PC-9 (cell line): ENCODE measurements at regions not wholly inside any gene's neighbourhood (a gene's known extent, or its start where the extent isn't known, plus 50 kb on each side); places are given as distances from the start of the nearest gene placed in this dataset.

Experiments used
- EZH2 ChIP-seq: fragments of 200-600 bp; sonication (generic); IDR thresholded peaks from 2 replicates; pipeline ENCODE4 v1.8.0; 2017; ENCODE audit warnings: antibody characterized with exemption, low read depth
- TF ChIP-seq, protein P1 (sequence below): fragments of 200-600 bp; sonication (generic); conservative IDR thresholded peaks from 2 replicates; pipeline ENCODE4 v1.6.1; 2017; ENCODE audit warnings: mixed run types, antibody characterized with exemption, mild to moderate bottlenecking, moderate library complexity

DNA sequence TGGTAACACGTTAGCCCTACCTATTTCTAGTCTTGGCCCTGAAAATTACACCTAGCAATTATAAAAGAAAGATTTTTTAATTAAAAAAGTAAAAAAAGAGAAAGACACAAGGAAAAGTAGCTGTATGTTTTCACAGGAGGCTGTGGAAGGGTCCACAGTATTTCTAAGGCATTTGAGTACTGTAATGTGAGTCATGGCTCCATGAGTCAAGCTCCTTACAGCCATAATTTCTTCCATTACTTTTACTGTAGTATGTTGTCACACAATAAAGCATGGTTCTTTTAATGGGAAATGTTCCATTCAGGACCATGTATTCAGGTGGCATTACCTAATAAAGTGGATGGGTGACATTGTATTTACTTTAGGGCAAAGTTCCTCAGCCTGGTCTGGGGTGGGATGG lies 113.4 kb downstream of the GPR37 start:
- TF ChIP-seq, protein P1, sequence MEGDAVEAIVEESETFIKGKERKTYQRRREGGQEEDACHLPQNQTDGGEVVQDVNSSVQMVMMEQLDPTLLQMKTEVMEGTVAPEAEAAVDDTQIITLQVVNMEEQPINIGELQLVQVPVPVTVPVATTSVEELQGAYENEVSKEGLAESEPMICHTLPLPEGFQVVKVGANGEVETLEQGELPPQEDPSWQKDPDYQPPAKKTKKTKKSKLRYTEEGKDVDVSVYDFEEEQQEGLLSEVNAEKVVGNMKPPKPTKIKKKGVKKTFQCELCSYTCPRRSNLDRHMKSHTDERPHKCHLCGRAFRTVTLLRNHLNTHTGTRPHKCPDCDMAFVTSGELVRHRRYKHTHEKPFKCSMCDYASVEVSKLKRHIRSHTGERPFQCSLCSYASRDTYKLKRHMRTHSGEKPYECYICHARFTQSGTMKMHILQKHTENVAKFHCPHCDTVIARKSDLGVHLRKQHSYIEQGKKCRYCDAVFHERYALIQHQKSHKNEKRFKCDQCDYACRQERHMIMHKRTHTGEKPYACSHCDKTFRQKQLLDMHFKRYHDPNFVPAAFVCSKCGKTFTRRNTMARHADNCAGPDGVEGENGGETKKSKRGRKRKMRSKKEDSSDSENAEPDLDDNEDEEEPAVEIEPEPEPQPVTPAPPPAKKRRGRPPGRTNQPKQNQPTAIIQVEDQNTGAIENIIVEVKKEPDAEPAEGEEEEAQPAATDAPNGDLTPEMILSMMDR = no peak
- no peak for TF ChIP-seq EZH2
